ENCODE measurements at regions not wholly inside any gene's neighbourhood (a gene's known extent, or its start where the extent isn't known, plus 50 kb on each side); places are given as distances from the start of the nearest gene placed in this dataset.

- DNase-seq (ENCODE audit: low spot score) = no peak
Observed at GRCh38 chr6:122066200-122066599, 333.3 kb upstream of the HSF2 start.

GRCh38 chr6:122068291-122068769, 331.1 kb upstream of the HSF2 start:
- DNase-seq (ENCODE audit: low spot score) = no peak

- DNase-seq (ENCODE audit: low spot score) = no peak
Observed at GRCh38 chr6:122069932-122070331, 329.5 kb upstream of the HSF2 start.

DNA sequence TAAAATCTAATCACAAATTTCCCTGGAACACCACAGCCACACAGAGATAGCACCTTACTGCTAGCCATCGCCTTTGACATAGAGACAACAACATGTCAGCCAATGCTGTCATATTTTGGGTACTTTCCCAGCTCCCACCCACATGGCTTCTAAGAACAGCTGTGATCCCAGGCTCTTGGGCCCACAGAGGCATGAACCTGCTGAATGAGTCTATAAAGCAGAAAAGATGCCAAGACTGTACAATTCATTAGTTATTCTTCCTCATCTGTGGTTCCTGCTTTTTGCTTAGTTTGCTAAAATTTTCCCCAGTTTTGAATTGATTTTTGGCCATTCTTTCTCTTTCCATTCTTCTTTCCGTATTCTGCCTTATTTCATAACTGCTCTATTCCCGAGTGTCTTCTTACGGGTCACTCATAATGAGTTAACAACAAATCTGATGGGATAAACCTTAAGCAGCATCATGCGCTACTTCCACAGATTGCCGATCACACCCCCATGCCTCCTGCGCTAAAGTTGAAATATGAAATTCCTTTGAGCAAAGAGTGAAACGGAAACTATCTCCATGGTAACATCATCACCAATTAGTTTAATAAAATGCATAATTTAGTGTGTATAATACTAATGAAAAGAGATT, 327.3 kb upstream of the HSF2 start:
- no peak for DNase-seq (ENCODE audit: low spot score)

DNA sequence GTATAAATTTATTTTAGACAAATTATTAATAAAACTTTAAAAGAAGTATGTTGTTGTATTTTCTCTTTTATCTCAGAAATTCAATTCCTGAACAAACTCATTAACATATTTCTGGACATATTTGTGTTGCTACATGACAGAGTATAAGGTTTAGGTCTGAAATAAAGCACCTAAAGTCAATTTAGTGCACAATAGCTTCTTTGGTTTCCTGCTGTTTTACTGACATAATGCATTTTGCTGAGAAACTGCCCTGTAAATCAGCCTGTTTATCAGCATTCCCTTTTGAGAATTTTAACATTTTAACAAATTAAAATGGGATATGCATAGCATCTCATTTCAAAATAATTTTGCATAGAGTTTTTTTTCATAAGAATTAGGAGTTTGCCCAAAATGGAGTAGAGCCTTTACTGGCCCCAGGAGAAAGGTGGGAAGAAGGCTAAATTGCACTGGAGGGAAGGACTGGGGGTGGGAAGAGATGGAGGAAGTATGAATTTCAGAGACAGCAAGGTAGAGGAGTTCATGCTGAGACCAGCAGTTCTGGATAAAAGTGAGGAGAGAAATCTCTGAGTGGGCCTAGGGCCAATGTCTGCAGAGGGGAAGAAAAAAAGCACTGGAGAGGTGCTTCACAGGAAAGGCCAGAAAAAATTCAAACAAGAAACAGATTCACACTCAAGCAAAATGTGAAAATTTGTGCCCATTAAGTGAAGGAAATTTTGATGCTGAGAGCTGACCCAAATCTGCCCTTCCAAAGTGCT, 324.2 kb upstream of the HSF2 start:
- DNase-seq (ENCODE audit: low spot score) = no peak

GRCh38 chr6:122075917-122076316, 323.5 kb upstream of the HSF2 start:
- no peak for DNase-seq (ENCODE audit: low spot score)

- DNase-seq (ENCODE audit: low spot score) = no peak
Observed at GRCh38 chr6:122077603-122078002, 321.8 kb upstream of the HSF2 start.

GRCh38 chr6:122078481-122078880, 321.0 kb upstream of the HSF2 start:
- no peak for DNase-seq (ENCODE audit: low spot score)

DNA sequence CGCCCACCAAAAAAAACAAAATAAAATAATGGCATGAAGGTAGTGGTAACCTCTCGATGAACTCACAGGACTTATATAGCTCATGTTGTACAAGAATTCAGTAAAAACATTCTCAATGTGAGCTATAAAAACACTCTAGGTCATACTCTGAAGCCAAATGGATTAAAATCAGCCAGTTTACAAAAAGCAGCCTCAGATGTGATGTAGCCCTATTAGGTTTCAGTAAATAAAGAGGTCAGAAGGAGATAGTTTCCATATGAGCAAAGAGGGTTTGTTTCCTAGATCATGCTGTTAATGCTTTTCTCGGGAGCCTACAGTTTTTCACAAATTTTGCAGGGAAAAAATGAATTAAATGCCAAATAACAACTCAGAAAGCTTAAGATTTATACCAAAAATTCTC, 319.5 kb upstream of the HSF2 start:
- no peak for DNase-seq (ENCODE audit: low spot score)

- no peak for DNase-seq (ENCODE audit: low spot score)
Observed at GRCh38 chr6:122081921-122082320, 317.5 kb upstream of the HSF2 start.

- DNase-seq (ENCODE audit: low spot score) = no peak
Observed at GRCh38 chr6:122082370-122082769, 317.1 kb upstream of the HSF2 start.

GRCh38 chr6:122092366-122092765, 307.1 kb upstream of the HSF2 start:
- DNase-seq (ENCODE audit: low spot score) = no peak

DNA sequence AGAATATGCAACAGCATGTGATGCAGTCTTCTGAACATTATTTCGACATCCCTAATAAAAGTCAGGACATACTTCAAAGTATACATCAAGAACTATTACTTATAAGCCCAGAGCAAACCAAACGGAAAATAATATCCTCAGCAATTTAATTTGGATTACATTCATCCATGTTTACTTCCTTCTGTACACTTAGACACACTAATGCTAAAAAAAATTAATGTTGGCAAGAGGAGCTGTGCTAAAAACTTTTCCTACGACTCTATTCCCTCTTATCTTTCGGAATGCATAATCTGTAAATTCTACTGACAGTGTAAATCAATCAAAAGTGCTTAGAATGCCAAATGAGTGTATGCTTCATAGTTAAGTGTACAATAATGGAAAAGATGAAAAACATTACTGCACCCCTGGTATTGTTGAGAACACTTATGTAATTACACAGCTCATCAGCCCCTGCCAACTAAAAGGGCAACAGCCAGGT, 301.2 kb upstream of the HSF2 start:
- DNase-seq (ENCODE audit: low spot score) = no peak

DNA sequence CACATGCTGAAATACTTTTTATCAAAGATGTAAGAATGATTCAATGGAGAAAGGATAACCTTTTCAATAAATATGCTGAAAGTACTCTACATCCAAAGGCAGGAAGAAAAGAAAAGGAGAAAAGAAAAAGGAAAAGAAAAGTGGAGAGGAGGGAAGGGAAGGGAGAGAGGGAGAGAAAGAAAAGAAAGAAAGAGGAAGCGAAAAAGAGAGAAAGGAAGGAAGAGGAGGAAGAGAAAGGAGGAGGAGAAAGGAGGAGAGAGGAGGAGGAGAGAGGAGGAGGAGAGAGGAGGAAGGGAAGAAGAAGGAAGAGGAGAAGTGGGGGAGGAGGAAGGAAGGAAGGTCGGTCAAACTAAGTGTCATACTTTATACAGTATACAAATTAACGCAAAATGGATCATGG, 297.4 kb upstream of the HSF2 start:
- no peak for DNase-seq (ENCODE audit: low spot score)

DNA sequence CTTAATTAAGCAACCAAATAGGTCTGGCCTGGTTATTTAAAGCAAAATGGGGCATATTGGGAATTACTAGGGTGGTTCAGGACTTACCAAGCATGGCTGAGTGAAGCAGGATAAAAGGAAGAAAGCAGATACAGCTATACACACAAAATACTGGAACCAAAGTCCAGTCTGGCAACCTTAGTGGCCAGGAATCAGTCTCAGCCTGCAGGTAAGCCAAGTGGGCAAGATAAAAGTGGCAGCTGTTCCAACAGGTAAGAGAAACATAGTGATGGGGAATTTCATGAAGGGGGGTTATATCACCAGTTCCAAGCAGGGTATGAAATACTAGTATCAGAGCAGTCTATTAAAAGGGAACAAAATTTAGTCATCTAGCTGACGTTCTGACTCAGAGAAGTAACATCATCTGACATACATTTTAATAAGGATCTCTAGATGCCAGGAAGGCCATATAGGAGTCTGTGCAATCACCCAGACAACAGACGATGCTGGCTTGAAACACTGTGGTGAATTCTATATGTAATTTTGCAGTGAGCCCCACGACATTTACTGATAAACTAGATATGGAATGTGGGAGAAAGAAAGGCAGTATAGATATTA, 292.1 kb upstream of the HSF2 start:
- no peak for DNase-seq (ENCODE audit: low spot score)

DNA sequence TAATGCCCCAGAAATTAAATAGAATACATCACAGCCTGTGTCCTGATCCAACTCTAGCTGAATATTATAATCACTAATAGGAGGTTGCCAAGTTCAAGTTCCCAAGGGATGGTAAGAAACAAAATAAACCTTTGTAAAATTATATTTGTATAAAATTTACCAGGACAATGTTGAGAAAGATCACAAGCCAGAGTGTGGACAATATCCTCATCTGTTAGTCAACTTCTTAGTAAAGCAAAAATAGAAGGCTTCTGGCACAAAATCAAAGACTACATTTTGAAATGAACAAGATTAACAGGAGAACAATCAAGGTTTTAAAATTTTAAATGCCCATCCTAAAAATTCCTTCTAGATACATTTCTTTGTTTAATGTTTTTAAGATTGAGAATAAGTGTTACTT, 290.4 kb upstream of the HSF2 start:
- DNase-seq (ENCODE audit: low spot score) = no peak

DNA sequence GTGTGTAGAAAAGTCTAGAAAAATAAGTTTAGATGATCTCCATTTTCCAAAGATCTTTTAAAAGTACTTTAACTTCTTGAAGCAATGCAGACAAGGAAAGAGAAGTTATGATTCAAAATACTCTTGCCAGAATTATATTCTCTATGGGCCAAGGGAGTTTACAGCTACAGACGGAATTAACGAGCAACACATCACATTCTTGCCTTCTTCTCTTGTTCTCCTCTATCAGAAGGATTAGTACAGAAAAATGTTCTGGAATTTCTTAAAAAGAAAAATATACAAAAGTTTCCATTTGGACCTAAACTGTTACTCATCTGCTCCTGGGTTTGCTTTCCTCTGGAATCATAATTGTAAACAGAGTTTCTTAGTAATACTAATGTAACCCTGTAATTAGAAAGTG, 284.7 kb upstream of the HSF2 start:
- DNase-seq (ENCODE audit: low spot score) = no peak

GRCh38 chr6:122116119-122116834, 283.2 kb upstream of the HSF2 start:
- no peak for DNase-seq (ENCODE audit: low spot score)

- DNase-seq (ENCODE audit: low spot score) = no peak
Observed at GRCh38 chr6:122116835-122117627, 282.4 kb upstream of the HSF2 start.

- no peak for DNase-seq (ENCODE audit: low spot score)
Observed at GRCh38 chr6:122118945-122119506, 280.4 kb upstream of the HSF2 start.

- no peak for DNase-seq (ENCODE audit: low spot score)
Observed at GRCh38 chr6:122122202-122122601, 277.2 kb upstream of the HSF2 start.

All from activated CD4-positive, alpha-beta T cell treated with anti-CD3 and anti-CD28 coated beads, Interleukin-2, Interleukin-4, amounts not matched to agents 100 ng/mL and 50 ng/mL, durations not matched to agents 16 hours and 8 hours (primary cell).